C4-2B (cell line): ENCODE measurements at regions not wholly inside any gene's neighbourhood (a gene's known extent, or its start where the extent isn't known, plus 50 kb on each side); places are given as distances from the start of the nearest gene placed in this dataset.

Experiments used
- ZFX ChIP-seq: fragments of 450-650 bp; IDR thresholded peaks from 2 replicates; pipeline ENCODE4 v1.6.1; 2017
- TF ChIP-seq, protein P1 (sequence below): fragments of 450-650 bp; conservative IDR thresholded peaks from 2 replicates; pipeline ENCODE4 v1.5.1; 2017; ENCODE audit warnings: mild to moderate bottlenecking

DNA sequence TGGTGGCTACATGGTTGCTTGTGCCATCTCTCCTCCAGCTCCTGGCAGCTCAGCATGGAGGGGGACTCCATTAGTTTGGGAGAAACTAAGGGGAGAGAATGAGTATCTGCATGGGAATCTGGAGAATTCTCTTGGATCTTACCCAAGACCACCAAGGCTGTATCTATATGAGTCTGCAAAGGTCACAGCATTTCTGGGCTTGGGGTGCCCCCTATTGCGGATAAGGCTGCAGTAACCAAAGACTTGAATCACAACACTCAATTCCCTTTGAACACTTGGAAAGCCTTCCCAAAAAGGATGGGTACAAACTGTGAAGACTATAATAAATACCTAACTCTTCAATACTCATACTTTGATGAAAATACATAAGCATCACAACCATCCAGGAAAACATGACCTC is 623.5 kb upstream of the NR3C2 start:
- TF ChIP-seq, protein P1, sequence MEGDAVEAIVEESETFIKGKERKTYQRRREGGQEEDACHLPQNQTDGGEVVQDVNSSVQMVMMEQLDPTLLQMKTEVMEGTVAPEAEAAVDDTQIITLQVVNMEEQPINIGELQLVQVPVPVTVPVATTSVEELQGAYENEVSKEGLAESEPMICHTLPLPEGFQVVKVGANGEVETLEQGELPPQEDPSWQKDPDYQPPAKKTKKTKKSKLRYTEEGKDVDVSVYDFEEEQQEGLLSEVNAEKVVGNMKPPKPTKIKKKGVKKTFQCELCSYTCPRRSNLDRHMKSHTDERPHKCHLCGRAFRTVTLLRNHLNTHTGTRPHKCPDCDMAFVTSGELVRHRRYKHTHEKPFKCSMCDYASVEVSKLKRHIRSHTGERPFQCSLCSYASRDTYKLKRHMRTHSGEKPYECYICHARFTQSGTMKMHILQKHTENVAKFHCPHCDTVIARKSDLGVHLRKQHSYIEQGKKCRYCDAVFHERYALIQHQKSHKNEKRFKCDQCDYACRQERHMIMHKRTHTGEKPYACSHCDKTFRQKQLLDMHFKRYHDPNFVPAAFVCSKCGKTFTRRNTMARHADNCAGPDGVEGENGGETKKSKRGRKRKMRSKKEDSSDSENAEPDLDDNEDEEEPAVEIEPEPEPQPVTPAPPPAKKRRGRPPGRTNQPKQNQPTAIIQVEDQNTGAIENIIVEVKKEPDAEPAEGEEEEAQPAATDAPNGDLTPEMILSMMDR, result no peak
- no peak for TF ChIP-seq ZFX
